ENCODE measurements at regions not wholly inside any gene's neighbourhood (a gene's known extent, or its start where the extent isn't known, plus 50 kb on each side); places are given as distances from the start of the nearest gene placed in this dataset.
"Not testable (repeated sequence)": the region's sequence is repeated elsewhere in the genome, so short reads cannot be mapped to it uniquely, and the experiment has no call there.

DNA sequence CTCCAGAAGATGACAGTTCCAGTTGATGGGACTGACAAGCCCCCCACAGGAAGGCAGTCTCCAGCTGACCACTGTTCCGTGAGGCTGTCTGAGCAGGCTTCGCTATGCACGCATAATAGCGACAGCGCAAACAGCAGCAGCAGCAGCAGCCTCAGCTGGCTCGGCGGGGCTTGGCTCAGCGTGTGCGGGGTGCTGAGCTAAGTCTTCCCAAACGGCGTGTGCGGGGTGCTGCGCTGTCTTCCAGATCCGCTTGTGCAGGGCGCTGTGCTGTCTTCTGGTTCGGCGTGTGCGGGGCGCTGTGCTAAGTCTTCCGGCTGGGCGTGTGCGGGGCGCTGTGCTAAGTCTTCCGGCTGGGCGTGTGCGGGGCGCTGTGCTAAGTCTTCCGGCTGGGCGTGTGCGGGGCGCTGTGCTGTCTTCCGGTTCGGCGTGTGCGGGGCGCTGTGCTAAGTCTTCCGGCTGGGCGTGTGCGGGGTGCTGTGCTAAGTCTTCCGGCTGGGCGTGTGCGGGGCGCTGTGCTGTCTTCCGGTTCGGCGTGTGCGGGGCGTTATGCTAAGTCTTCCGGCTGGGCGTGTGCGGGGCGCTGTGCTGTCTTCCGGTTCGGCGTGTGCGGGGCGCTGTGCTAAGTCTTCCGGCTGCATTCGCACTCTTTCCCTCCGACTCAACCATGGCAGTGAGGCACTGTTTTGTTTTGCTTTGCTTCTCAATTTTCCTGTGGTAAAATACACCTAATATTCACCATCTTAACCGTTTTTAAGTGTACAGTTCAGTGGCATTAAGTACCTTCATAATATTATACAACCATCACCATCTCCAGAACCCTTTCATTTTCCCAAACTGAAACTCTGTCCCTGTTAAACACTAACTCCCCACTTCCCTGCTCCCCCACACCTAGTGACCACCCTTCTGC lies 156.1 kb downstream of the BMP7 start:
- DNase-seq, result not testable (repeated sequence)

DNA sequence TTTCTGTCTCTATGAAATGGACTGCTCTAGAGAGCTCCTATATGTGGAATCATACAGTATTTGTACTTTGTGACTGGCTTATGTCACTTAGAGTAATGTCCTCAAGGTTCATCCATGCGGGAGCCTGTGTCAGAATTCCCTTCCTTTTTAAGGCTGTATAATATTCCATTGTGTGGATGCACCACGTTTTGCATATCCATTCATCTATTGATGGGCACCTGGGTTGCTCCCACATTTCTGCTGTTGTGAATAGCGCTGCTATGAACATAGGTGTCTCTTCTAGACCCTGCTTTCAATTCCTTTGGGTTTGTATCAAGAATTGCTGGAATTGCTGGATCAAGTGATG lies 155.4 kb downstream of the BMP7 start:
- no peak for DNase-seq

DNA sequence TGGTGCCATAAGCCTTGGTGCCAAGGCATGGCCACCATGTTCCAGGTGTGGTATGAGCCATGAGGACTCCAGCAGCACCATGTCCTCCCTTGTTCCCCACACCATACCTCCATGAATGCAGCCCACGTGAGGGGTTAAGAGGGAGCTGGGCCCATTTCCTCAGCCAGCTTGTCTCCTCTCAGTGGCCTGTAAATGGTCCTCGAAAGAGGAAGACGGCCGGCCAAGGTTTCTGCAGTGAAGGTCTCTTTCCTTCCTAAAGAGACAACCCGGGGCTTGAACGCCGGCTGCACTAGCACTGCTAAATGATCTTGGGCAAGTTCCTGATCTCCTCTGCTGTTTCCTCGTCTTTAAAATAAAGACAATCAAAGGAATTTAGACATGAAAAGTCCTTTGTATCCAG lies 154.0 kb downstream of the BMP7 start:
- no peak for DNase-seq

- DNase-seq, result no peak
Measured at GRCh38 chr20:57114290-57115005, 152.0 kb downstream of the BMP7 start.

DNA sequence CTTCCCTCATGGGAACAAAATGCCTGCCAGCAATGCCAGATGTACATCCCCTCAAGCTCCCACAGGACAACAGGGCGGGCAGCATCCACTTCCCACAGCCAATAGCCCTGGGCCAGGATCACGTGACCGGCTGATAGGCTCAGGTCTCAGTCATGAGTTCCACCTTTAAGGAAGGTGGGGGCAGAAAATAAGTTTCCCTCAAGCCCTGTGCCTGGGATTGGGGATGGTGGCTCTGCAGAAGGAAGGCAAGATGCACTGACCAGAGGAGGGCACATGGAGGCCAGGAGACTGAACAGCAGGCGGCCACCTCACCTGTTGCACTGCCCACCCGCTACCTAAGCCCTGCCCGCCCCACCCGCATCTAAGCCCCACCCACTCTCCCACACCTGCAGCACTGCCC lies 149.1 kb downstream of the BMP7 start:
- no peak for DNase-seq

DNA sequence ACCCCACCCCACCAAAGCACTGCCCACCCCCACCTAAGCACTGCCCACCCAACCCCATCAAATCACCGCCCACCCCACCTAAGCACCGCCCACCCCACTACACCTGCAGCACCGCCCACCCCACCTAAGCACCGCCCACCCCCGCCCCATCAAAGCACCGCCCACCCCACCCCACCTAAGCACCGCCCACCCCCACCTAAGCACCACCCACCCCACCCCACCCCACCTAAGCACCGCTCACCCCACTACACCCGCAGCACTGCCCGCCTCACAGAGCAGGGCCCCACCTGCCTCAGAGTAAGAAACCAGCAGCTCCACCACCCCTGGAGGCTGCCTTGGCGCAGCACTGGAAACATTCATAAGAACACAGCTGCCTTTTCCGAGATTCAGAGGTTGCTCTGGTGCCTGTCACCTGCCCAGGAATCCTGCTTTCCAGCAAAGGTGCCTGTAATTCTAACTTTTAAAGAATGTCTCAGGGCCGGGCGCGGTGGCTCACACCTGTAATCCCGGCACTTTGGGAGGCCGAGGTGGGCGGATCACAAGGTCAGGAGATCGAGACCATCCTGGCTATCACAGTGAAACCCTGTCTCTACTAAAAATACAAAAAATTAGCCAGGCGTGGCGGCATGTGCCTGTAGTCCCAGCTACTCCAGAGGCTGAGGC lies 148.2 kb downstream of the BMP7 start:
- no peak for DNase-seq

Measured in islet precursor cell (in vitro differentiated cells).